ENCODE measurements at regions not wholly inside any gene's neighbourhood (a gene's known extent, or its start where the extent isn't known, plus 50 kb on each side); places are given as distances from the start of the nearest gene placed in this dataset.

DNA sequence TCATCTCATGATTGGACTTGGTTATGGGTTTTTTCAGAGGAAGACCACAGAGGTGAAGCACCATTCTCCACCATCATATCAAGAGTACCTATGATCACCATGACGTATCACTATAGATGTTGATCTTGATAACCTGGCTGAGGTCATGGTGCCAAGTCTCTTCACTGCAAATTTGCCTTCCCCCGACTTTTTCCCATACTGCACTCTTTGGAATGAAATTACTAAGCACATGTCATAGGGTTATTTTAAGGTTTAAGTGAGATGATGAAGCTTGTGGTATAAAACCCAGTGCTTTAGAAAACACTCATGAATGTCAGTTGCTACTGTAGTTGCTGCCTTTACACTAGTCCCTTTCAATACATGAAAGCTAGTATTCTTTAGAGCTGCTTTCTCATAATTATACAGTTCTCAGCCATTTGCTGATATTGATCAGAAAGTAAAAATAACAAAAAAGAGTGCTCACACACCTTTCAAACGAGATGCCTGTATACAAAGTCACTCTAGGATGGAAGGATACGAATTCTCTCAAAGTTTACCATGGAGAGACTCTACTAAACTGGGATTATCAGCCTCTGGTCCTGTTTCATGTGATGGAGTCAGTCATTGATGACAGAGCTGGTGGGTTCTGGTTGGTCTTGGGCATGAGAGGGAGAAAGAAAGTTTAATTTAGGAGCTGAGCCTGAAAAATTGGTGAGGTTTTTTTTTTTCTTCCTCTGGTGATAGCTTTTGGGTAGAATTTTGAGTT lies 228.1 kb downstream of the PRL start:
- H3K27me3 ChIP-seq: no peaks in the 10 kb centered on the region
- H3K9me3 ChIP-seq: no peaks in the 10 kb centered on the region
- TF ChIP-seq, protein P1, sequence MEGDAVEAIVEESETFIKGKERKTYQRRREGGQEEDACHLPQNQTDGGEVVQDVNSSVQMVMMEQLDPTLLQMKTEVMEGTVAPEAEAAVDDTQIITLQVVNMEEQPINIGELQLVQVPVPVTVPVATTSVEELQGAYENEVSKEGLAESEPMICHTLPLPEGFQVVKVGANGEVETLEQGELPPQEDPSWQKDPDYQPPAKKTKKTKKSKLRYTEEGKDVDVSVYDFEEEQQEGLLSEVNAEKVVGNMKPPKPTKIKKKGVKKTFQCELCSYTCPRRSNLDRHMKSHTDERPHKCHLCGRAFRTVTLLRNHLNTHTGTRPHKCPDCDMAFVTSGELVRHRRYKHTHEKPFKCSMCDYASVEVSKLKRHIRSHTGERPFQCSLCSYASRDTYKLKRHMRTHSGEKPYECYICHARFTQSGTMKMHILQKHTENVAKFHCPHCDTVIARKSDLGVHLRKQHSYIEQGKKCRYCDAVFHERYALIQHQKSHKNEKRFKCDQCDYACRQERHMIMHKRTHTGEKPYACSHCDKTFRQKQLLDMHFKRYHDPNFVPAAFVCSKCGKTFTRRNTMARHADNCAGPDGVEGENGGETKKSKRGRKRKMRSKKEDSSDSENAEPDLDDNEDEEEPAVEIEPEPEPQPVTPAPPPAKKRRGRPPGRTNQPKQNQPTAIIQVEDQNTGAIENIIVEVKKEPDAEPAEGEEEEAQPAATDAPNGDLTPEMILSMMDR (IDR thresholded peaks at IDR 0.05): no peak
- TF ChIP-seq EP300 (IDR thresholded peaks at IDR 0.05): no peak
- TF ChIP-seq POLR2AphosphoS5 (IDR thresholded peaks at IDR 0.05): no peak
- no peak for TF ChIP-seq POLR2A (IDR thresholded peaks at IDR 0.05)
- H3K4me1 ChIP-seq: peaks cover 5% of the 10 kb centered on the region
- WGBS: 91% methylated on average over 4 of the region's 4 CpGs
- DNase-seq (ENCODE audit: low spot score in 2 of 2): no peak
- no peaks in the 10 kb centered on the region for H3K36me3 ChIP-seq
- H3K27ac ChIP-seq: no peak overlapping the region
- no peak overlapping the region for H3K4me3 ChIP-seq

DNA sequence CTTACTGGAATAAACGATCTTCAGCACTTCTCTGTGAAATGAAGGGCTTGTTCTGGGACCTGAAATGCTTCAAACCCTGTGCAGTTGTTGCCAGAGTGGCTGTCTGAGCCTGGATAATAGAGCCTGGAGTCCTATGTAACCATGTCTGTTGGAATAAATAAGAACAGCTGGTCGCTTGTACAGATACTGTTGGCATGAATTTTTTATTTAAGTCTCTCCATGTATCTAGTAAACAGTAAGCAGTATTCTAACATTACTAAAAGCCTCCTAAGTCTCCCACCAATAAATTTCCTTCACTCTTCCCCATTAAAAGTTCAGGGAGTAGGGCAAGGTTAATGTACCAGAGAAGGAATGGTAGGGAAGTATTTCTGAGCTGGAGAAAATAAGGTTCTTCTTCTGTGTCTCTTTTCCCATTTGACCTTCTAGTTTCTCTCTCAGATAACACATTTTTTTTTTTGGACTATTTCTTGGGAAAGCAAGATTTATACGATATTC lies 227.5 kb downstream of the PRL start:
- no peak overlapping the region for H3K4me3 ChIP-seq
- DNase-seq (ENCODE audit: low spot score in 2 of 2): no peak
- H3K27ac ChIP-seq: no peak overlapping the region
- H3K27me3 ChIP-seq: no peaks in the 10 kb centered on the region
- H3K4me1 ChIP-seq: peaks cover 5% of the 10 kb centered on the region
- no peaks in the 10 kb centered on the region for H3K9me3 ChIP-seq
- TF ChIP-seq POLR2AphosphoS5 (IDR thresholded peaks at IDR 0.05) (no peak), EP300 (IDR thresholded peaks at IDR 0.05) (no peak), POLR2A (IDR thresholded peaks at IDR 0.05) (no peak)
- TF ChIP-seq, protein P1 (IDR thresholded peaks at IDR 0.05): no peak
- 79% methylated on average over 3 of the region's 3 CpGs for WGBS
- H3K36me3 ChIP-seq: no peaks in the 10 kb centered on the region

DNA sequence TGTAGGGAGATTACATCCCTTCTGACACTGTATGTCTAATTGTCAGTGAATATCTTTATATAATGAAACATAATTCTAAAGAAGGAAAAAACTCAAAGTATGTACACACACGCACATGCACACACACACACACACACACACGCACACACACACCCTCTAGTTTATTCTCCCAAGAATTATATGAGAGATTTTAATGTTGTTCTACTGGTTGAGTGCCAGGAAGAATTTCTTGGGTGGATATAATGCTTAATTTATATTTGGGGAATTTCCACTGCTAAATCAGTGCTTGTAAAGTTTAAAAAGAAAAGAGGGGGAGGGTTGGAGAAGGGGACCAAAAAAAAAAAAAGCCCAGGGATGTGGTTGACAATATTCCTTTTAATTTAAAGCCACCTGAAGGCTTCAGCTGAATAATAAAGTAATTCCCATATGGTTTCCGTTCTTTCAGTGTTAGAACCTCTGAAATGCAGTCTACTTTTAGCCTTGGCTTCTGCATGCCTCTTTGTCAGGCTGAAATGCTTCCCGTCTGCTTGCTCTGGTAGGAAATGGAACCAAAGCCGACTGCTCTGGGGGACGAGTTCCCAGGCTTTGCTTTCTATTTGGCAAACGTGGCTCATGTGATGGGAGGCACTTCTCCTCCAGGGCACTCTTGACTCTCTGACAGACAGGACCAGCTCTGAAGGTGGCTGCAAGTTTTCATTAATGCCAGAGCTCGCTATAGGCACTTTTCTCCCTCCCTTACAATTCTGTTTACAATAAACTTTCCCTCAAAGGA lies 225.4 kb downstream of the PRL start:
- WGBS: 20% methylated on average over 8 of the region's 8 CpGs

DNA sequence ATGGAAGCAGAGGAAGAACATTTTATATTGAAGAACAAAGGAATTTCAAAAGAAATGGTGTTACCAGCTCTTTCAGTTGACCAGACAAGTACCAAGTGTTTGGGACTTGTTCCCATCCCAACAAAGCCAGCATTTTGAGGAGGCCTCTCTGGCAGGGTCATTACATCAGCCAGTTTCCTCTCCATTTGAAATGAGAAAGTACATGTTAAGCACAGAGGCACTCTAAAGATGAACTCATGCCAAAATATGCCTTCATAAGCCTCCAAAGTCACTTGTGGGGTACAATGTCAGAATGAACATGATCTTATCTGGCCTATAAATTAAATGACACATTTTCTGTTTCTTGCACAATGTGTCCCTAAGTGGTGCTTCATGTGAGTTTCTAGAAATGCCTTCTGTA lies 223.9 kb downstream of the PRL start:
- Histone ChIP-seq H3K4me3 (no peak overlapping the region), H3K9me3 (no peaks in the 10 kb centered on the region), H3K27ac (no peak overlapping the region), H3K27me3 (no peaks in the 10 kb centered on the region), H3K4me1 (peaks cover 5% of the 10 kb centered on the region), H3K36me3 (no peaks in the 10 kb centered on the region)
- no peak for DNase-seq (ENCODE audit: low spot score in 2 of 2)
- TF ChIP-seq EP300 (IDR thresholded peaks at IDR 0.05): no peak
- TF ChIP-seq POLR2AphosphoS5 (IDR thresholded peaks at IDR 0.05): no peak
- TF ChIP-seq, protein P1 (IDR thresholded peaks at IDR 0.05): no peak
- TF ChIP-seq POLR2A (IDR thresholded peaks at IDR 0.05): no peak

More for the DNA sequence above, 225.4 kb downstream of the PRL start:
- H3K9me3 ChIP-seq: no peaks in the 10 kb centered on the region
- no peaks in the 10 kb centered on the region for H3K27me3 ChIP-seq
- no peak overlapping the region for H3K4me3 ChIP-seq
- DNase-seq (ENCODE audit: low spot score in 2 of 2): no peak
- H3K36me3 ChIP-seq: no peaks in the 10 kb centered on the region
- no peak overlapping the region for H3K27ac ChIP-seq
- TF ChIP-seq POLR2A (IDR thresholded peaks at IDR 0.05): no peak
- peaks cover 5% of the 10 kb centered on the region for H3K4me1 ChIP-seq

DNA sequence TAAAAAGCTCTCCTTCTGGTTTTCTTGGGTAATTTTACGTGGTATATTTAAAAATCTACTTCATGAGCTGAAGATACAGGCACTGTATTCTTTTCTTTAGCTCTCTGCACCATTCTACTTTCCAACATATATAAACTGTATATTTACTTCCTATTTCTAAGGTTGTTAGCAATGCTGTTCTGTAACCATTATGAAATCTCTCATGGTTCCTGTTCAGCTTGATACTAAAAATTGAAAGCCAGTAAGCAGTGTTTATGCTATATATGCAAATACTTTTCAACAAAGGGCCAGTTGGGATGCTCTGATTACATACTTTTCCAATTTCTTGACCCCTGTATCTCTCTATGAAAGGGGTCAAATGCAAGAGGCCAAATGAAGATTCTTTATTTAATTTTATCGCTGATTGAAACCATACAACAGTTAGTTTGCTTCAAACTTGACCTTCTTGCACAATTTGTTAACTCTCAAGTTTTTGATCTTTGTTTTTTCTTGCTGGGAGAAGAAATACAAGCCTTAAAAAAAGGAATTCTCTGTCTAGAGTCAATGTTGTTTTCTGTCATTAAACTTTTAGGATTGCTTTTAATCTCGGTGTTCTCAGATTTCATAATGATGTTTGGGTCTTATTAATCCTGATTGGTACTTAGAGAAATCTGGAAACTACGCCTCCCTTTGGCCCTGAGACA lies 223.2 kb downstream of the PRL start:
- DNase-seq (ENCODE audit: low spot score in 2 of 2): no peak
- Histone ChIP-seq H3K36me3 (no peaks in the 10 kb centered on the region), H3K4me3 (no peak overlapping the region), H3K27ac (no peak overlapping the region), H3K4me1 (peaks cover 5% of the 10 kb centered on the region), H3K27me3 (no peaks in the 10 kb centered on the region), H3K9me3 (no peaks in the 10 kb centered on the region)
- TF ChIP-seq EP300 (IDR thresholded peaks at IDR 0.05) (no peak), POLR2AphosphoS5 (IDR thresholded peaks at IDR 0.05) (no peak), POLR2A (IDR thresholded peaks at IDR 0.05) (no peak)
- TF ChIP-seq, protein P1 (IDR thresholded peaks at IDR 0.05): no peak
- WGBS: 84% methylated on average over 4 of the region's 4 CpGs

All from suprapubic skin (tissue), 4 donors.